ENCODE measurements at regions not wholly inside any gene's neighbourhood (a gene's known extent, or its start where the extent isn't known, plus 50 kb on each side); places are given as distances from the start of the nearest gene placed in this dataset.

DNA sequence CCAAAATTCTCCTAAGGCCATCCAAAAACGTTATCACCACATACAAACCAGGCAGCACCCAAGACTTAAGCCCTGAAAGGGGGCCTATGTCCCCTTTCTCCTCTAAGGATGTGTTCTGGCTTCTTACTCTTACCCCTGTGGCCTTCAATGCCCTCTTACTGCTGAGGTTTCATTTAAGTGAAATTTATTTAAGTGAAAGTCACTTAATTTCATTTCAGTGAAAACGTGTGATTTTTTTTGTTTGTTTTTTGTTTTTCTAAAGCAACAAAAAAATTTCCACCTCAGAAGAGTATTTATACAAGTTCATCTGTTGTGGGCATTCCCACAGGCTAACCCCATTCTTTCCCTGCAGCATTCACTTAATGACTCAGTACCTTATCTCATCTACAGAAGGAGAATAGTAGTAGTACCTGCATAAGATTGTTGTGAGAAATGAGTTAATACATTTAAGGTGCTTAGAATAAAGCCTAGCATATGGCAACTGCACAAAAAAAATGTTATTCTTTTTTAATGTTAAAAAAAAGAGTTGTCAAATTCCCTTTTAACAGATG, 220.6 kb downstream of the CHRM3 start:
- TF ChIP-seq, protein P1, sequence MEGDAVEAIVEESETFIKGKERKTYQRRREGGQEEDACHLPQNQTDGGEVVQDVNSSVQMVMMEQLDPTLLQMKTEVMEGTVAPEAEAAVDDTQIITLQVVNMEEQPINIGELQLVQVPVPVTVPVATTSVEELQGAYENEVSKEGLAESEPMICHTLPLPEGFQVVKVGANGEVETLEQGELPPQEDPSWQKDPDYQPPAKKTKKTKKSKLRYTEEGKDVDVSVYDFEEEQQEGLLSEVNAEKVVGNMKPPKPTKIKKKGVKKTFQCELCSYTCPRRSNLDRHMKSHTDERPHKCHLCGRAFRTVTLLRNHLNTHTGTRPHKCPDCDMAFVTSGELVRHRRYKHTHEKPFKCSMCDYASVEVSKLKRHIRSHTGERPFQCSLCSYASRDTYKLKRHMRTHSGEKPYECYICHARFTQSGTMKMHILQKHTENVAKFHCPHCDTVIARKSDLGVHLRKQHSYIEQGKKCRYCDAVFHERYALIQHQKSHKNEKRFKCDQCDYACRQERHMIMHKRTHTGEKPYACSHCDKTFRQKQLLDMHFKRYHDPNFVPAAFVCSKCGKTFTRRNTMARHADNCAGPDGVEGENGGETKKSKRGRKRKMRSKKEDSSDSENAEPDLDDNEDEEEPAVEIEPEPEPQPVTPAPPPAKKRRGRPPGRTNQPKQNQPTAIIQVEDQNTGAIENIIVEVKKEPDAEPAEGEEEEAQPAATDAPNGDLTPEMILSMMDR (IDR thresholded peaks at IDR 0.05), result no peak
- TF ChIP-seq POLR2A (IDR thresholded peaks at IDR 0.05), result no peak
